ENCODE measurements at regions not wholly inside any gene's neighbourhood (a gene's known extent, or its start where the extent isn't known, plus 50 kb on each side); places are given as distances from the start of the nearest gene placed in this dataset.
A peak's percentile ranks its signal among the peaks of the same experiment; 100 is the strongest.

DNA sequence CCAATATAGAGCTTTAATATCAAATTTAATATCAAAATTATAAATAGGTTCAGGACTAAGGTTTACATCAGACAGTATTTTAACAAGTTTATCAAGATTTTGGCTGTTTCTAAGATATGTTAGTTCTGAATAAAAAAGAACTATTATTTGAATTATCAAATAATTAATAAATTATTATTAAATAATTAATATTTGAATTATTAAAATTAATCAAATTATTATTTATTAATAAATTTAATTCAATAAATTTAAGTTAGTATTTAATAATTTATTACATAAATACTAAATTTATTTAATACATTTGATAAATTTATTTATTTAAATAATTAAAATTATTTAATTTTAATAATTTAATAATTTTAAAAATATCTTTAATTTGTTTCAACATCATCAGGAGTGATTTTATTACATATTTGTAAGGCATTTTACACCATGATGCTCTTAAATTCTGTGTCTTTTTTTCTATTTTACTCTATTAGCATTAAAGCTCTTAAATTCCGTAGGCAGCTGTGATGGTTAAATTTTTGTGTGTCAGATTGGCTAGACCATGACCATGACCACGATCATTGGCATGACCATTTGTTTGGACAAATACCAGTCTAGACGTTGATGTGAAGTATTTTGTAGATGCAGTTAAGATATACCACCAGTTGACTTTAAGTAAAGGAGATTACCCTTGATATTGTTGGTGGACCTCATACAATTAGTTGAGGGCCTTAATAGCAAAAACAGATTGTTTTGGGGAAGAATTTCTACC is 82.6 kb downstream of the BBS10 start:
- Histone ChIP-seq H3K9me3 (ENCODE audit: insufficient read depth, low read length) (peaks cover 5% of the 10 kb centered on the region; the same call in 1 of the 2 replicates), H3K4me3 (ENCODE audit: insufficient read length, low read depth) (no peak overlapping the region), H3K4me1 (ENCODE audit: insufficient read depth, insufficient read length) (no peaks in the 10 kb centered on the region), H3K9ac (ENCODE audit: insufficient read length, low read depth) (no peak overlapping the region), H3K36me3 (ENCODE audit: insufficient read depth, insufficient read length, low read length) (no peaks in the 10 kb centered on the region), H3K27me3 (ENCODE audit: insufficient read depth, insufficient read length) (no peaks in the 10 kb centered on the region)
- no peak for TF ChIP-seq YY1 (IDR thresholded peaks at IDR 0.05; ENCODE audit: insufficient read depth, insufficient read length)
- TF ChIP-seq ZNF274 (IDR thresholded peaks at IDR 0.05; ENCODE audit: low read depth, low read length): no peak
- no peak for TF ChIP-seq SUZ12 (IDR thresholded peaks at IDR 0.05; ENCODE audit: extremely low read depth, insufficient read depth, insufficient read length)
- no peak for DNase-seq (ENCODE audit: low read depth, low spot score)

GRCh38 chr12:76264611-76265012 is 83.6 kb downstream of the BBS10 start:
- H3K36me3 ChIP-seq (ENCODE audit: insufficient read depth, insufficient read length, low read length): no peaks in the 10 kb centered on the region
- no peaks in the 10 kb centered on the region for H3K4me1 ChIP-seq (ENCODE audit: insufficient read depth, insufficient read length)
- TF ChIP-seq ZNF274 (IDR thresholded peaks at IDR 0.05; ENCODE audit: low read depth, low read length) (no peak), YY1 (IDR thresholded peaks at IDR 0.05; ENCODE audit: insufficient read depth, insufficient read length) (no peak), SUZ12 (IDR thresholded peaks at IDR 0.05; ENCODE audit: extremely low read depth, insufficient read depth, insufficient read length) (no peak)
- no peak overlapping the region for H3K4me3 ChIP-seq (ENCODE audit: insufficient read length, low read depth)
- no peak for DNase-seq (ENCODE audit: low read depth, low spot score)
- peaks cover 5% of the 10 kb centered on the region; the same call in 1 of the 2 replicates for H3K9me3 ChIP-seq (ENCODE audit: insufficient read depth, low read length)
- no peak overlapping the region for H3K9ac ChIP-seq (ENCODE audit: insufficient read length, low read depth)
- H3K27me3 ChIP-seq (ENCODE audit: insufficient read depth, insufficient read length): no peaks in the 10 kb centered on the region

- H3K4me3 ChIP-seq (ENCODE audit: insufficient read length, low read depth): no peak overlapping the region
- no peaks in the 10 kb centered on the region for H3K27me3 ChIP-seq (ENCODE audit: insufficient read depth, insufficient read length)
- no peak for TF ChIP-seq SUZ12 (IDR thresholded peaks at IDR 0.05; ENCODE audit: extremely low read depth, insufficient read depth, insufficient read length)
- TF ChIP-seq YY1 (IDR thresholded peaks at IDR 0.05; ENCODE audit: insufficient read depth, insufficient read length): no peak
- no peak for TF ChIP-seq ZNF274 (IDR thresholded peaks at IDR 0.05; ENCODE audit: low read depth, low read length)
- H3K4me1 ChIP-seq (ENCODE audit: insufficient read depth, insufficient read length): no peaks in the 10 kb centered on the region
- no peak overlapping the region for H3K9ac ChIP-seq (ENCODE audit: insufficient read length, low read depth)
- no peaks in the 10 kb centered on the region for H3K36me3 ChIP-seq (ENCODE audit: insufficient read depth, insufficient read length, low read length)
- peak; percentile 44 for DNase-seq (ENCODE audit: low read depth, low spot score)
- H3K9me3 ChIP-seq (ENCODE audit: insufficient read depth, low read length): peaks cover 5% of the 10 kb centered on the region; the same call in 1 of the 2 replicates
These were observed 84.5 kb downstream of the BBS10 start for GRCh38 chr12:76263696-76264095.

GRCh38 chr12:76260390-76260748 is 87.8 kb downstream of the BBS10 start:
- peaks cover 5% of the 10 kb centered on the region; the same call in 1 of the 2 replicates for H3K9me3 ChIP-seq (ENCODE audit: insufficient read depth, low read length)
- no peak overlapping the region for H3K9ac ChIP-seq (ENCODE audit: insufficient read length, low read depth)
- no peaks in the 10 kb centered on the region for H3K27me3 ChIP-seq (ENCODE audit: insufficient read depth, insufficient read length)
- H3K36me3 ChIP-seq (ENCODE audit: insufficient read depth, insufficient read length, low read length): no peaks in the 10 kb centered on the region
- no peak overlapping the region for H3K4me3 ChIP-seq (ENCODE audit: insufficient read length, low read depth)
- no peak for DNase-seq (ENCODE audit: low read depth, low spot score)
- TF ChIP-seq YY1 (IDR thresholded peaks at IDR 0.05; ENCODE audit: insufficient read depth, insufficient read length) (no peak), SUZ12 (IDR thresholded peaks at IDR 0.05; ENCODE audit: extremely low read depth, insufficient read depth, insufficient read length) (no peak), ZNF274 (IDR thresholded peaks at IDR 0.05; ENCODE audit: low read depth, low read length) (no peak)
- no peaks in the 10 kb centered on the region for H3K4me1 ChIP-seq (ENCODE audit: insufficient read depth, insufficient read length)

- no peak overlapping the region for H3K9ac ChIP-seq (ENCODE audit: insufficient read length, low read depth)
- peaks cover 5% of the 10 kb centered on the region; the same call in 1 of the 2 replicates for H3K9me3 ChIP-seq (ENCODE audit: insufficient read depth, low read length)
- H3K36me3 ChIP-seq (ENCODE audit: insufficient read depth, insufficient read length, low read length): no peaks in the 10 kb centered on the region
- no peaks in the 10 kb centered on the region for H3K27me3 ChIP-seq (ENCODE audit: insufficient read depth, insufficient read length)
- no peak overlapping the region for H3K4me3 ChIP-seq (ENCODE audit: insufficient read length, low read depth)
- TF ChIP-seq ZNF274 (IDR thresholded peaks at IDR 0.05; ENCODE audit: low read depth, low read length): no peak
- no peak for DNase-seq (ENCODE audit: low read depth, low spot score)
- no peaks in the 10 kb centered on the region for H3K4me1 ChIP-seq (ENCODE audit: insufficient read depth, insufficient read length)
These were observed 88.4 kb downstream of the BBS10 start for GRCh38 chr12:76259660-76260389.

DNA sequence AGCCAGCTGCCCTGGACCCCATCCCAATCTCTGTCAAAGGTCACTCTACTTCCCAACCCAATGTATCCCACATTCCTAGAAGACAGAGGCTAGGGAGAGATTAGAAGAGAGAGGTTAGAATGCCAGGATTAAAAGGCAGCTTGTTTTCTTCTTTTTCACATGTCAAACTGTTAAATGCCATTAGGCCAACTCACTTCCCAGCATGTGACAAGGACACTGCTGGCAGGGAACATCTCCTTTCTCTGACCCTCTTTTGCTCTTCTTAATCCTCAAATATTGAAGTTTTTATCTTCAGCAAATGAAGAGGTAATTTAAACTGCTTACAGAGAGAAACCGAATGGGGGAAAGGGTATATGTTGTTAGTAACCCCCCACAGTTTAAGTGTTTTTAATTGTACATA is 89.1 kb downstream of the BBS10 start:
- no peak for TF ChIP-seq SUZ12 (IDR thresholded peaks at IDR 0.05; ENCODE audit: extremely low read depth, insufficient read depth, insufficient read length)
- TF ChIP-seq ZNF274 (IDR thresholded peaks at IDR 0.05; ENCODE audit: low read depth, low read length): no peak
- TF ChIP-seq YY1 (IDR thresholded peaks at IDR 0.05; ENCODE audit: insufficient read depth, insufficient read length): no peak
- Histone ChIP-seq H3K4me3 (ENCODE audit: insufficient read length, low read depth) (no peak overlapping the region), H3K9ac (ENCODE audit: insufficient read length, low read depth) (no peak overlapping the region), H3K27me3 (ENCODE audit: insufficient read depth, insufficient read length) (no peaks in the 10 kb centered on the region), H3K9me3 (ENCODE audit: insufficient read depth, low read length) (peaks cover 5% of the 10 kb centered on the region; the same call in 1 of the 2 replicates), H3K4me1 (ENCODE audit: insufficient read depth, insufficient read length) (no peaks in the 10 kb centered on the region), H3K36me3 (ENCODE audit: insufficient read depth, insufficient read length, low read length) (no peaks in the 10 kb centered on the region)
- DNase-seq (ENCODE audit: low read depth, low spot score): peak; percentile 32

DNA sequence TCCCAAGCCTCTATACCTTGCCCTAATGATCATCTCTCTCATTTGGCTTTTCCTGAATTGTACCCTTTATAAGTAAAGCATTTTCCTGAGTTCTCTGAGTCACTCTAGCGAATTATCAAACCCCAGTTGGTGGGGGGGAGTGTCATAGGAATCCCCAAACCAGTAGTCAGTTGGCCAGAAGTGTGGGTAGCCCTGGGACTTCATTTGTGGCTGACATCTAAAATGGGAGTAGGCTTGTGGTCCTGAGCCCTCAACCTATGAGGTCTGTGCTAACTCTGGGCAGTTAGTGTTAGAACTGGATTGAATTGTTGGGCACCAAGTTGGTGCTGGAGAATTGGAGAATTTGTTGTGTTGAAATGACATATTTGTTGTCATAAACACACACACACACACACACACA is 91.3 kb downstream of the BBS10 start:
- H3K36me3 ChIP-seq (ENCODE audit: insufficient read depth, insufficient read length, low read length): no peaks in the 10 kb centered on the region
- no peaks in the 10 kb centered on the region for H3K4me1 ChIP-seq (ENCODE audit: insufficient read depth, insufficient read length)
- TF ChIP-seq SUZ12 (IDR thresholded peaks at IDR 0.05; ENCODE audit: extremely low read depth, insufficient read depth, insufficient read length) (no peak), YY1 (IDR thresholded peaks at IDR 0.05; ENCODE audit: insufficient read depth, insufficient read length) (no peak)
- H3K27me3 ChIP-seq (ENCODE audit: insufficient read depth, insufficient read length): no peaks in the 10 kb centered on the region
- peaks cover 2% of the 10 kb centered on the region; the same call in 1 of the 2 replicates for H3K9me3 ChIP-seq (ENCODE audit: insufficient read depth, low read length)
- DNase-seq (ENCODE audit: low read depth, low spot score): no peak
- H3K9ac ChIP-seq (ENCODE audit: insufficient read length, low read depth): no peak overlapping the region
- no peak overlapping the region for H3K4me3 ChIP-seq (ENCODE audit: insufficient read length, low read depth)

Data from NT2/D1 (cell line).